ENCODE measurements at regions not wholly inside any gene's neighbourhood (a gene's known extent, or its start where the extent isn't known, plus 50 kb on each side); places are given as distances from the start of the nearest gene placed in this dataset.

- TF ChIP-seq, protein P1, sequence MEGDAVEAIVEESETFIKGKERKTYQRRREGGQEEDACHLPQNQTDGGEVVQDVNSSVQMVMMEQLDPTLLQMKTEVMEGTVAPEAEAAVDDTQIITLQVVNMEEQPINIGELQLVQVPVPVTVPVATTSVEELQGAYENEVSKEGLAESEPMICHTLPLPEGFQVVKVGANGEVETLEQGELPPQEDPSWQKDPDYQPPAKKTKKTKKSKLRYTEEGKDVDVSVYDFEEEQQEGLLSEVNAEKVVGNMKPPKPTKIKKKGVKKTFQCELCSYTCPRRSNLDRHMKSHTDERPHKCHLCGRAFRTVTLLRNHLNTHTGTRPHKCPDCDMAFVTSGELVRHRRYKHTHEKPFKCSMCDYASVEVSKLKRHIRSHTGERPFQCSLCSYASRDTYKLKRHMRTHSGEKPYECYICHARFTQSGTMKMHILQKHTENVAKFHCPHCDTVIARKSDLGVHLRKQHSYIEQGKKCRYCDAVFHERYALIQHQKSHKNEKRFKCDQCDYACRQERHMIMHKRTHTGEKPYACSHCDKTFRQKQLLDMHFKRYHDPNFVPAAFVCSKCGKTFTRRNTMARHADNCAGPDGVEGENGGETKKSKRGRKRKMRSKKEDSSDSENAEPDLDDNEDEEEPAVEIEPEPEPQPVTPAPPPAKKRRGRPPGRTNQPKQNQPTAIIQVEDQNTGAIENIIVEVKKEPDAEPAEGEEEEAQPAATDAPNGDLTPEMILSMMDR (IDR thresholded peaks at IDR 0.05), result no peak
- TF ChIP-seq POLR2AphosphoS5 (IDR thresholded peaks at IDR 0.05), result no peak
Observed at GRCh38 chr2:201978986-201979385, 54.7 kb upstream of the FZD7 start.
